Activated B cell treated with CpG ODN at 0.5 μM for 24 hours (primary cell): ENCODE measurements at regions not wholly inside any gene's neighbourhood (a gene's known extent, or its start where the extent isn't known, plus 50 kb on each side); places are given as distances from the start of the nearest gene placed in this dataset.

ENCODE experiments used
- ATAC-seq: fragments of 200-7000 bp; cut with Tn5 transposase; one replicate; pipeline ENCODE4 v1.10.0; 2021; ENCODE audit warnings: low read depth, mild to moderate bottlenecking, moderate library complexity
- CTCF ChIA-PET: fragments of 350-600 bp; sonication (Branson Sonifier 250); formaldehyde crosslinking; loops from one replicate; lab custom pipeline; 2021; ENCODE audit warnings: antibody characterized with exemption; lab: Charles Lee
- POLR2A ChIA-PET: fragments of 350-600 bp; sonication (Branson Sonifier 250); formaldehyde crosslinking; loops from one replicate; lab custom pipeline; 2021; ENCODE audit warnings: antibody characterized with exemption; lab: Charles Lee
- DNase-seq: peaks from one replicate; pipeline ENCODE4 v3.0.0; 2022
- H3K27ac Mint-ChIP-seq: one replicate; pipeline ENCODE4 v1.8.0; 2020; ENCODE audit warnings: mixed read lengths
- H3K27me3 Mint-ChIP-seq: one replicate; pipeline ENCODE4 v1.8.0; 2021; ENCODE audit warnings: mixed read lengths
- H3K36me3 Mint-ChIP-seq: one replicate; pipeline ENCODE4 v1.8.0; 2021; ENCODE audit warnings: low read depth, mixed read lengths
- H3K4me1 Mint-ChIP-seq: one replicate; pipeline ENCODE4 v1.8.0; 2021; ENCODE audit warnings: mixed read lengths
- H3K4me3 Mint-ChIP-seq: one replicate; pipeline ENCODE4 v1.8.0; 2020; ENCODE audit warnings: mild to moderate bottlenecking, mixed read lengths
- H3K9me3 Mint-ChIP-seq: one replicate; pipeline ENCODE4 v1.8.0; 2020; ENCODE audit warnings: mixed read lengths
- intact Hi-C: fragments of 100-400 bp; cut with micrococcal nuclease; formaldehyde crosslinking; loops from one replicate; pipeline ENCODE4 v1.15.1; 2024
- TF ChIP-seq, protein P1 (sequence below): fragments of 200-600 bp; IDR thresholded peaks from one replicate; pipeline ENCODE4 v1.8.0; 2022; ENCODE audit warnings: antibody characterized with exemption, mild to moderate bottlenecking

DNA sequence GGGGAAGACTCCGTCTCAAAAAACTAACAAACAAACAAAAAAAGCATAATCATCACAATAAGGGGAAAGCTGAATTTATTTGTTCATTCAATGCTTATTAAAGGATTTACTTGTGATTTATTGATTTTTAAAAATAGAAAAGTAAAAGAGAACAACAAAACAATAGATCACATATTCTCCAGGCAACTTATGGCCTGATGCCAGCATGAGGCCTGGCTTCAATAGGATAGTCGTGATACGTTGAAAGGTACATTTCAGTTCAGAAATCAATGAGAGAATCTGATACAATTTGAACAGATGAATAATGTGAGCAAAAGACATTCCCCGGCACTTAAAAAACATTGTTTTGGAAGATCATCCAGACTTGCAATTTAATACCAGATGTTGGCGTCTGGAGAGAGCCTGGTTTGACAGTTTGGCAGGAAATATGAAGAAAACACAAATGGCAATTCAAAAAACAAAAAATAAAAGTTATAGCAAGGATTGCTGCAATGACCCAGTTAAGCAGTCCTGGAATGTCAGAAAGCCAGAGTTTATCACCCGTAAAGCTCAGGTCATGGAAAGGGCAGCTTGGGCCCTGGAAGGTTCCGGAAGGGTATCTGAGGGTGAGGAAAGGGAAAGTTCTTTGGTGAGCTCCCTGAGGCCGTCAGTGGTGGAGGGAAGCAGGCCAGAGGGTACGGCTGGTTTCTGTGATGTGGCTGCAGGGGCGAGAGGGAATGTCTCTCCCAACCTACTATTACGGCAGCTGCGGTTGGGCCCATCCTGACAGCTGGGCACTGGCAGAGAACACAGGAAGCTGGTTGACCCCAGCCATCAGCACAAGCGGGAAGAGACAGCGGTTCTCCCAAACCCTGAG, 230.2 kb upstream of the HES1 start:
- no peak overlapping the region for H3K27ac Mint-ChIP-seq
- intact Hi-C loops: no loop called here
- H3K36me3 Mint-ChIP-seq: no peaks in the 10 kb centered on the region
- no peak overlapping the region for H3K4me3 Mint-ChIP-seq
- POLR2A ChIA-PET: no interaction called here
- no peak for DNase-seq
- H3K27me3 Mint-ChIP-seq: peaks cover 8% of the 10 kb centered on the region
- H3K4me1 Mint-ChIP-seq: peaks cover 3% of the 10 kb centered on the region
- ATAC-seq: no peak
- CTCF ChIA-PET: no interaction called here
- TF ChIP-seq, protein P1, sequence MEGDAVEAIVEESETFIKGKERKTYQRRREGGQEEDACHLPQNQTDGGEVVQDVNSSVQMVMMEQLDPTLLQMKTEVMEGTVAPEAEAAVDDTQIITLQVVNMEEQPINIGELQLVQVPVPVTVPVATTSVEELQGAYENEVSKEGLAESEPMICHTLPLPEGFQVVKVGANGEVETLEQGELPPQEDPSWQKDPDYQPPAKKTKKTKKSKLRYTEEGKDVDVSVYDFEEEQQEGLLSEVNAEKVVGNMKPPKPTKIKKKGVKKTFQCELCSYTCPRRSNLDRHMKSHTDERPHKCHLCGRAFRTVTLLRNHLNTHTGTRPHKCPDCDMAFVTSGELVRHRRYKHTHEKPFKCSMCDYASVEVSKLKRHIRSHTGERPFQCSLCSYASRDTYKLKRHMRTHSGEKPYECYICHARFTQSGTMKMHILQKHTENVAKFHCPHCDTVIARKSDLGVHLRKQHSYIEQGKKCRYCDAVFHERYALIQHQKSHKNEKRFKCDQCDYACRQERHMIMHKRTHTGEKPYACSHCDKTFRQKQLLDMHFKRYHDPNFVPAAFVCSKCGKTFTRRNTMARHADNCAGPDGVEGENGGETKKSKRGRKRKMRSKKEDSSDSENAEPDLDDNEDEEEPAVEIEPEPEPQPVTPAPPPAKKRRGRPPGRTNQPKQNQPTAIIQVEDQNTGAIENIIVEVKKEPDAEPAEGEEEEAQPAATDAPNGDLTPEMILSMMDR: no peak
- H3K9me3 Mint-ChIP-seq: peaks cover 6% of the 10 kb centered on the region

GRCh38 chr3:193906849-193907410, 229.0 kb upstream of the HES1 start:
- intact Hi-C loops: no loop called here
- peaks cover 6% of the 10 kb centered on the region for H3K9me3 Mint-ChIP-seq
- no peak for ATAC-seq

GRCh38 chr3:193908181-193908744, 227.7 kb upstream of the HES1 start:
- H3K36me3 Mint-ChIP-seq: no peaks in the 10 kb centered on the region
- intact Hi-C loops: no loop called here
- no peak overlapping the region for H3K4me3 Mint-ChIP-seq
- DNase-seq (no peak), ATAC-seq (no peak)
- H3K27me3 Mint-ChIP-seq: peaks cover 3% of the 10 kb centered on the region
- peaks cover 6% of the 10 kb centered on the region for H3K9me3 Mint-ChIP-seq
- POLR2A ChIA-PET: no interaction called here
- H3K27ac Mint-ChIP-seq: no peak overlapping the region
- CTCF ChIA-PET: interaction anchor here (1.0 kb wide), 1 partner anchor 408 kb away, joined by 3 read pairs; no protein-coding TSS in a partner anchor
- TF ChIP-seq, protein P1: no peak
- H3K4me1 Mint-ChIP-seq: peaks cover 3% of the 10 kb centered on the region

More at GRCh38 chr3:193906849-193907410, 229.0 kb upstream of the HES1 start:
- TF ChIP-seq, protein P1: no peak
- peaks cover 3% of the 10 kb centered on the region for H3K4me1 Mint-ChIP-seq
- no peak overlapping the region for H3K27ac Mint-ChIP-seq
- peaks cover 4% of the 10 kb centered on the region for H3K27me3 Mint-ChIP-seq
- H3K4me3 Mint-ChIP-seq: no peak overlapping the region
- ChIA-PET POLR2A (no interaction called here), CTCF (no interaction called here)
- H3K36me3 Mint-ChIP-seq: no peaks in the 10 kb centered on the region
- DNase-seq: no peak

GRCh38 chr3:193909387-193909786, 226.6 kb upstream of the HES1 start:
- POLR2A ChIA-PET: no interaction called here
- Mint-ChIP-seq H3K36me3 (no peaks in the 10 kb centered on the region), H3K27me3 (peaks cover 3% of the 10 kb centered on the region), H3K27ac (no peak overlapping the region), H3K4me3 (no peak overlapping the region), H3K4me1 (no peaks in the 10 kb centered on the region), H3K9me3 (peaks cover 6% of the 10 kb centered on the region)
- DNase-seq (no peak), ATAC-seq (no peak)
- CTCF ChIA-PET: no interaction called here
- TF ChIP-seq, protein P1: no peak
- intact Hi-C loops: no loop called here

DNA sequence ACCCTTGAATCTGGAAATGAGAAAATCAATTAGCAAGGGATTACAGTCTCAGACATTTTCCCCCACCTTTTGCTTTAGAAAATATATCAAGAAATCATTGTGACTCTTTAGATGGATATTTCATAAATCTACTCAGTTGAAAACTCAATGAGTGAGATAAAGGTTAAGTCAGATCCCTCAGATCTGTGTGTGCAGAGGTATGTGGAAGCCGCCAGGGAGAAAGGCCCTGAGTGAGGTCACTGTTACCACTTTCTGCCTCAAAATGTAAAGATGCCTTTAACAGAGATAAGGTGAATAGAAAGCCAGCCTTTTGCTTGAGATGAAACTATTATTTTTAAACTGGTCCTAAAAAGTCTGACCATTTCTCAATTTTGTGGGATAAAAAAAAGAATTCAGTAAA, 225.6 kb upstream of the HES1 start:
- intact Hi-C loops: no loop called here
- TF ChIP-seq, protein P1: no peak
- ChIA-PET CTCF (no interaction called here), POLR2A (no interaction called here)
- Mint-ChIP-seq H3K27ac (no peak overlapping the region), H3K27me3 (peaks cover 3% of the 10 kb centered on the region), H3K36me3 (no peaks in the 10 kb centered on the region), H3K9me3 (peaks cover 6% of the 10 kb centered on the region), H3K4me3 (no peak overlapping the region), H3K4me1 (no peaks in the 10 kb centered on the region)
- ATAC-seq: no peak
- DNase-seq: no peak
